ENCODE measurements at regions not wholly inside any gene's neighbourhood (a gene's known extent, or its start where the extent isn't known, plus 50 kb on each side); places are given as distances from the start of the nearest gene placed in this dataset.

- Histone ChIP-seq H3K9me3 (ENCODE audit: insufficient read depth, low read length) (no peaks in the 10 kb centered on the region), H3K79me2 (ENCODE audit: insufficient read depth, low read length) (no peaks in the 10 kb centered on the region), H3K27me3 (ENCODE audit: low read length) (no peaks in the 10 kb centered on the region), H3K4me2 (ENCODE audit: low read depth, low read length, poor library complexity, severe bottlenecking) (no peak overlapping the region), H2AFZ (ENCODE audit: low read depth, low read length, severe bottlenecking) (no peak overlapping the region), H3K9ac (ENCODE audit: low read length) (no peak overlapping the region), H3K27ac (ENCODE audit: low read depth, low read length) (no peak overlapping the region), H3K4me3 (ENCODE audit: insufficient read depth, low read length, poor library complexity, severe bottlenecking) (no peak overlapping the region), H3F3A (ENCODE audit: insufficient read depth) (no peaks in the 10 kb centered on the region), H3K9me2 (replicated peaks; ENCODE audit: insufficient read depth, low read length) (no peaks in the 10 kb centered on the region), H3K36me3 (ENCODE audit: low read length) (no peaks in the 10 kb centered on the region), H4K20me1 (ENCODE audit: low read depth, low read length) (no peaks in the 10 kb centered on the region)
- TF ChIP-seq, protein P1, sequence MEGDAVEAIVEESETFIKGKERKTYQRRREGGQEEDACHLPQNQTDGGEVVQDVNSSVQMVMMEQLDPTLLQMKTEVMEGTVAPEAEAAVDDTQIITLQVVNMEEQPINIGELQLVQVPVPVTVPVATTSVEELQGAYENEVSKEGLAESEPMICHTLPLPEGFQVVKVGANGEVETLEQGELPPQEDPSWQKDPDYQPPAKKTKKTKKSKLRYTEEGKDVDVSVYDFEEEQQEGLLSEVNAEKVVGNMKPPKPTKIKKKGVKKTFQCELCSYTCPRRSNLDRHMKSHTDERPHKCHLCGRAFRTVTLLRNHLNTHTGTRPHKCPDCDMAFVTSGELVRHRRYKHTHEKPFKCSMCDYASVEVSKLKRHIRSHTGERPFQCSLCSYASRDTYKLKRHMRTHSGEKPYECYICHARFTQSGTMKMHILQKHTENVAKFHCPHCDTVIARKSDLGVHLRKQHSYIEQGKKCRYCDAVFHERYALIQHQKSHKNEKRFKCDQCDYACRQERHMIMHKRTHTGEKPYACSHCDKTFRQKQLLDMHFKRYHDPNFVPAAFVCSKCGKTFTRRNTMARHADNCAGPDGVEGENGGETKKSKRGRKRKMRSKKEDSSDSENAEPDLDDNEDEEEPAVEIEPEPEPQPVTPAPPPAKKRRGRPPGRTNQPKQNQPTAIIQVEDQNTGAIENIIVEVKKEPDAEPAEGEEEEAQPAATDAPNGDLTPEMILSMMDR (IDR thresholded peaks at IDR 0.05; ENCODE audit: insufficient read depth, low read length, poor library complexity, severe bottlenecking), result no peak
- TF ChIP-seq EZH2phosphoT487 (conservative IDR thresholded peaks at IDR 0.05; ENCODE audit: low read length), result no peak
Measured at GRCh38 chr11:114891911-114892310, 213.6 kb downstream of the NXPE2 start.

GRCh38 chr11:114892381-114893197 is 214.3 kb downstream of the NXPE2 start:
- Histone ChIP-seq H3K9me3 (ENCODE audit: insufficient read depth, low read length) (no peaks in the 10 kb centered on the region), H3K9me2 (replicated peaks; ENCODE audit: insufficient read depth, low read length) (no peaks in the 10 kb centered on the region), H3F3A (ENCODE audit: insufficient read depth) (no peaks in the 10 kb centered on the region), H3K79me2 (ENCODE audit: insufficient read depth, low read length) (no peaks in the 10 kb centered on the region), H4K20me1 (ENCODE audit: low read depth, low read length) (no peaks in the 10 kb centered on the region), H3K4me3 (ENCODE audit: insufficient read depth, low read length, poor library complexity, severe bottlenecking) (no peak overlapping the region), H2AFZ (ENCODE audit: low read depth, low read length, severe bottlenecking) (no peak overlapping the region), H3K27me3 (ENCODE audit: low read length) (no peaks in the 10 kb centered on the region), H3K4me2 (ENCODE audit: low read depth, low read length, poor library complexity, severe bottlenecking) (no peak overlapping the region), H3K9ac (ENCODE audit: low read length) (no peak overlapping the region), H3K36me3 (ENCODE audit: low read length) (no peaks in the 10 kb centered on the region), H3K27ac (ENCODE audit: low read depth, low read length) (no peak overlapping the region)
- TF ChIP-seq EZH2phosphoT487 (conservative IDR thresholded peaks at IDR 0.05; ENCODE audit: low read length), result no peak
- TF ChIP-seq, protein P1 (IDR thresholded peaks at IDR 0.05; ENCODE audit: insufficient read depth, low read length, poor library complexity, severe bottlenecking), result peak; percentile 45

- Histone ChIP-seq H3K4me2 (ENCODE audit: low read depth, low read length, poor library complexity, severe bottlenecking) (no peak overlapping the region), H3F3A (ENCODE audit: insufficient read depth) (no peaks in the 10 kb centered on the region), H4K20me1 (ENCODE audit: low read depth, low read length) (no peaks in the 10 kb centered on the region), H2AFZ (ENCODE audit: low read depth, low read length, severe bottlenecking) (no peak overlapping the region), H3K27me3 (ENCODE audit: low read length) (no peaks in the 10 kb centered on the region), H3K27ac (ENCODE audit: low read depth, low read length) (no peak overlapping the region), H3K4me3 (ENCODE audit: insufficient read depth, low read length, poor library complexity, severe bottlenecking) (no peak overlapping the region), H3K36me3 (ENCODE audit: low read length) (no peaks in the 10 kb centered on the region), H3K9me2 (replicated peaks; ENCODE audit: insufficient read depth, low read length) (no peaks in the 10 kb centered on the region), H3K9ac (ENCODE audit: low read length) (no peak overlapping the region), H3K9me3 (ENCODE audit: insufficient read depth, low read length) (no peaks in the 10 kb centered on the region), H3K79me2 (ENCODE audit: insufficient read depth, low read length) (no peaks in the 10 kb centered on the region)
- TF ChIP-seq, protein P1 (IDR thresholded peaks at IDR 0.05; ENCODE audit: insufficient read depth, low read length, poor library complexity, severe bottlenecking), result no peak
- TF ChIP-seq EZH2phosphoT487 (conservative IDR thresholded peaks at IDR 0.05; ENCODE audit: low read length), result no peak
Measured at GRCh38 chr11:114893329-114893728, 215.0 kb downstream of the NXPE2 start.

Measured in SU-DHL-6 (cell line).